Astrocyte (in vitro differentiated cells and primary cell): ENCODE measurements at regions not wholly inside any gene's neighbourhood (a gene's known extent, or its start where the extent isn't known, plus 50 kb on each side); places are given as distances from the start of the nearest gene placed in this dataset.

Experiments
- DNase-seq: peaks from one replicate; pipeline ENCODE4 v3.0.0-alpha.2; 2010; ENCODE audit warnings: low read depth
- FAIRE-seq: peaks from 2 replicates; lab custom pipeline; 2011; peaks lifted over from hg19 to GRCh38; lab: Jason Lieb, UNC
- H2AFZ ChIP-seq: 2 replicates; pipeline ENCODE4 v1.6.0; 2012; ENCODE audit warnings: low read depth, low read length, inconsistent platforms
- H3K27ac ChIP-seq: 2 replicates; pipeline ENCODE4 v1.5.1; 2011; ENCODE audit warnings: low read depth, low read length, inconsistent platforms
- H3K27me3 ChIP-seq: 2 replicates; pipeline ENCODE4 v1.6.0; 2011; ENCODE audit warnings: low read length, inconsistent platforms; ENCODE audit not compliant: insufficient read depth
- H3K36me3 ChIP-seq: 2 replicates; pipeline ENCODE4 v1.5.1; 2011; ENCODE audit warnings: low read length, inconsistent platforms; ENCODE audit not compliant: insufficient read depth
- H3K4me1 ChIP-seq: 2 replicates; pipeline ENCODE4 v1.5.1; 2011; ENCODE audit warnings: low read length, inconsistent platforms; ENCODE audit not compliant: insufficient read depth
- H3K4me2 ChIP-seq: 2 replicates; pipeline ENCODE4 v1.6.0; 2012; ENCODE audit warnings: low read length, inconsistent platforms
- H3K4me3 ChIP-seq: 2 replicates; pipeline ENCODE4 v1.5.1; 2011; ENCODE audit warnings: low read depth, mild to moderate bottlenecking, low read length, inconsistent platforms; ENCODE audit not compliant: insufficient read depth
- H3K79me2 ChIP-seq: 2 replicates; pipeline ENCODE4 v1.6.0; 2012; ENCODE audit warnings: mild to moderate bottlenecking, low read length, inconsistent platforms; ENCODE audit not compliant: insufficient read depth
- H3K9ac ChIP-seq: 2 replicates; pipeline ENCODE4 v1.6.0; 2012; ENCODE audit warnings: mild to moderate bottlenecking, low read length, inconsistent platforms
- H3K9me3 ChIP-seq: 2 replicates; pipeline ENCODE4 v1.5.1; 2012; ENCODE audit warnings: low read depth, mild to moderate bottlenecking, low read length, inconsistent platforms; ENCODE audit not compliant: insufficient read depth
- H4K20me1 ChIP-seq: 2 replicates; pipeline ENCODE4 v1.6.0; 2012; ENCODE audit warnings: low read length, inconsistent platforms; ENCODE audit not compliant: insufficient read depth
- H3K27ac Mint-ChIP-seq: one replicate; pipeline ENCODE4 v1.8.0; 2021; ENCODE audit warnings: mild to moderate bottlenecking, mixed read lengths; ENCODE audit not compliant: unreplicated experiment
- H3K27me3 Mint-ChIP-seq: one replicate; pipeline ENCODE4 v1.8.0; 2021; ENCODE audit warnings: low read depth, mixed read lengths; ENCODE audit not compliant: unreplicated experiment
- H3K36me3 Mint-ChIP-seq: one replicate; pipeline ENCODE4 v1.8.0; 2021; ENCODE audit warnings: low read depth, mixed read lengths; ENCODE audit not compliant: unreplicated experiment
- H3K4me1 Mint-ChIP-seq: one replicate; pipeline ENCODE4 v1.8.0; 2021; ENCODE audit warnings: low read depth, mixed read lengths; ENCODE audit not compliant: unreplicated experiment
- H3K4me3 Mint-ChIP-seq: one replicate; pipeline ENCODE4 v1.8.0; 2021; ENCODE audit warnings: mild to moderate bottlenecking, moderate library complexity, mixed read lengths; ENCODE audit not compliant: unreplicated experiment
- H3K9me3 Mint-ChIP-seq: one replicate; pipeline ENCODE4 v1.8.0; 2021; ENCODE audit warnings: mild to moderate bottlenecking, mixed read lengths; ENCODE audit not compliant: unreplicated experiment
- EZH2 ChIP-seq: IDR thresholded peaks from 2 replicates; pipeline ENCODE4 v1.6.1; 2012; ENCODE audit warnings: mild to moderate bottlenecking, low read length, inconsistent platforms; ENCODE audit not compliant: insufficient read depth
- TF ChIP-seq, protein P1 (sequence below): IDR thresholded peaks from 2 replicates; pipeline ENCODE4 v1.5.1; 2011; ENCODE audit warnings: low read depth, mild to moderate bottlenecking, inconsistent platforms, low read length, moderate library complexity; ENCODE audit not compliant: insufficient read depth

DNA sequence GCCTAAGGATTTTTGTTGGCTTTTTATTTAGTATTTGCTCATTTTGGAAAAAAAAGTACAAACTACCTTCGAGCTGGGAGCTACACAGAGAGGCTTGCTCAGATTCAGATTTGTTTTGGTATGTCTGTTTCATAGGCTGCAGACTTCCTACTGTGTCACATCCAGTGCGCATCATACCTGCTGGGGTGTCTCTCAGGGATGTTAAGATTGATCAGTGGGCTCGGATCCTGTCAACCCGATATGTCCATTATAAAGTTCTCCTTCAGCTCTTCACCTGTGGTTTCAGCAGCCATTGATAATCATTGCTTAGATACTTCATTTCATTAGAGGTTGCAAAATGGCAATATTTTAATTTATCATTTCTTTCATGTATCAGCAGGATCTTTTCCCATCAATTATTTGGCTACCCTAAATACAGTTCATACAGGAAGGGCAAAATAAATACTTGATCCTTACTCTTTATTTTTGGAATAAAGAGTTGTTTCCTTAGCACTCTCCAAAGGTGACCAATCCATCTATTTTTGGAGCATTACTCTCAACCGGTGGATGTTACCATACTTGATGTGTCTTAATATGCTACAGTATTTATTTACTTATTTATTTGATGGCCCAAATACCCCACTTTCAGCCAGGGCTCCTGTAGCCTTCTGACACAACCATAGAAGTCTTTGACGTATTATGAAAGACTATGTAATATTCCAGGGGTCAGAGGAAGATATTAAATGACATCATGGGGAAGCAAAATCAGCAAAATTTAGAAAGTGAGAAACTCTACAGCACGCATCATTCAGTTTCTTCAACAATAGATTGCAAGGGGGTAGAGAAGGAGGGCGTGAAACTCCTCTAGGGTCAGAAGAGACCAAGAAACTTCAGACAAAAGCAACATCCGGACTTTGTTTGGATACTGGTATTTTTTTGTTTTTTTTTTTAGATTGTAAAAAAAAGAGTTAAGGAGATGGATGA is 55.3 kb upstream of the HNRNPU start:
- Histone ChIP-seq H3K4me1 (peaks cover 4% of the 10 kb centered on the region), H3K27me3 (no peaks in the 10 kb centered on the region), H3K4me2 (peak overlapping the region; percentile 92), H3K9ac (peak overlapping the region; percentile 68), H4K20me1 (no peaks in the 10 kb centered on the region), H3K27ac (no peak overlapping the region), H3K4me3 (peak overlapping the region; percentile 64), H3K36me3 (no peaks in the 10 kb centered on the region), H3K79me2 (no peaks in the 10 kb centered on the region), H3K9me3 (no peaks in the 10 kb centered on the region), H2AFZ (peak overlapping the region; percentile 78)
- Mint-ChIP-seq H3K4me3 (peak overlapping the region; percentile 80), H3K36me3 (no peaks in the 10 kb centered on the region), H3K27ac (no peak overlapping the region), H3K9me3 (no peaks in the 10 kb centered on the region), H3K4me1 (no peaks in the 10 kb centered on the region), H3K27me3 (peaks cover 21% of the 10 kb centered on the region)
- no peak for DNase-seq
- no peak for FAIRE-seq
- TF ChIP-seq EZH2: no peak
- TF ChIP-seq, protein P1, sequence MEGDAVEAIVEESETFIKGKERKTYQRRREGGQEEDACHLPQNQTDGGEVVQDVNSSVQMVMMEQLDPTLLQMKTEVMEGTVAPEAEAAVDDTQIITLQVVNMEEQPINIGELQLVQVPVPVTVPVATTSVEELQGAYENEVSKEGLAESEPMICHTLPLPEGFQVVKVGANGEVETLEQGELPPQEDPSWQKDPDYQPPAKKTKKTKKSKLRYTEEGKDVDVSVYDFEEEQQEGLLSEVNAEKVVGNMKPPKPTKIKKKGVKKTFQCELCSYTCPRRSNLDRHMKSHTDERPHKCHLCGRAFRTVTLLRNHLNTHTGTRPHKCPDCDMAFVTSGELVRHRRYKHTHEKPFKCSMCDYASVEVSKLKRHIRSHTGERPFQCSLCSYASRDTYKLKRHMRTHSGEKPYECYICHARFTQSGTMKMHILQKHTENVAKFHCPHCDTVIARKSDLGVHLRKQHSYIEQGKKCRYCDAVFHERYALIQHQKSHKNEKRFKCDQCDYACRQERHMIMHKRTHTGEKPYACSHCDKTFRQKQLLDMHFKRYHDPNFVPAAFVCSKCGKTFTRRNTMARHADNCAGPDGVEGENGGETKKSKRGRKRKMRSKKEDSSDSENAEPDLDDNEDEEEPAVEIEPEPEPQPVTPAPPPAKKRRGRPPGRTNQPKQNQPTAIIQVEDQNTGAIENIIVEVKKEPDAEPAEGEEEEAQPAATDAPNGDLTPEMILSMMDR: no peak

DNA sequence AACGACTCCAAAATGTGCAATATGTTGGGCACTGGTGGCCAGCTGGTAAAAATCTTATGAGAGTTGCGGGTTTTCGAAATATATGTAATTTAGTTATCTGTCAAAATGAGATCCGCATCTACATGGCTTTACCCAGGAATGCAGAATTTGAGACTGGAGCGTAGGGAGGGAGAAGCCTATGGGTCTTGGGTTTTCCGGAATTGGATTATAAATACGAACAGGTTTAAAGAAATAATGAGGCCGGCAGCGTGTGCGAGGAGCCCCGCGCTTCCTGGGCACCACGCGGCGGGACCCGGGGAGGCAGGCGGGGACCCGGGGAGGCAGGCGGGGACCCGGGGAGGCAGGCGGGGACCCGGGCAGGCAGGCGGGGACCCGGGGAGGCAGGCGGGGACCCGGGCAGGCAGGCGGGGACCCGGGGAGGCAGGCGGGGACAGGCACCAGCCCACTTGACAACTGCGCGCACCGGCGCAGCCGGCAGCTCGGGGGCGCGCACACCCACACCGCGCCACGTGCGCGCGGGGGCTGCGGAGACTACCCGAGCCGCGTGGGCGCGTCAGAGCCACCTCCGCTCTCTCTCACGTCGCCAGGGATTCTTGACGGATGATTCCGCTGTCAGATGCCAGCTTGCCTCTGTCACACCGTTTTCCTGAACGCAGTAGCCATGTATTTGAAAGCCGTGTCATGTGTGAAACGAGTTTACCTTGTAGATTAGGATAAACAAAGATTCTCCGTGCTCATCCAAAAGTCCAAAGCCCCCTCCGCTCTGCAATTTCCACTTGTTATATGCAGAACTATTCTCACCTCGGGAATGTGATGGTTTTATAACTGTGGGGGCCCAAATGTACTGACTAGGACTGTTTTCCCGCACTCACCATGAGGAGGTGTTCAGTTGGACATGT is 54.3 kb upstream of the HNRNPU start:
- Histone ChIP-seq H3K4me1 (peaks cover 4% of the 10 kb centered on the region), H3K4me2 (peak overlapping the region; percentile 92), H3K27ac (no peak overlapping the region), H3K79me2 (no peaks in the 10 kb centered on the region), H2AFZ (peak overlapping the region; percentile 78), H3K9me3 (no peaks in the 10 kb centered on the region), H4K20me1 (no peaks in the 10 kb centered on the region), H3K9ac (peak overlapping the region; percentile 68), H3K27me3 (no peaks in the 10 kb centered on the region), H3K36me3 (no peaks in the 10 kb centered on the region), H3K4me3 (peak overlapping the region; percentile 64)
- H3K4me3 Mint-ChIP-seq: peak overlapping the region; percentile 91
- TF ChIP-seq EZH2: no peak
- TF ChIP-seq, protein P1: no peak
- FAIRE-seq: no peak
- H3K27me3 Mint-ChIP-seq: peaks cover 21% of the 10 kb centered on the region
- no peaks in the 10 kb centered on the region for H3K36me3 Mint-ChIP-seq
- H3K9me3 Mint-ChIP-seq: no peaks in the 10 kb centered on the region
- no peaks in the 10 kb centered on the region for H3K4me1 Mint-ChIP-seq
- H3K27ac Mint-ChIP-seq: peak overlapping the region; percentile 62
- peak; percentile 10 for DNase-seq
